PC-3 (cell line): ENCODE measurements at regions not wholly inside any gene's neighbourhood (a gene's known extent, or its start where the extent isn't known, plus 50 kb on each side); places are given as distances from the start of the nearest gene placed in this dataset.
A peak's percentile ranks its signal among the peaks of the same experiment; 100 is the strongest.

Experiments used
- ATAC-seq: fragments of 200-7000 bp; cut with Tn5 transposase; 2 replicates; pipeline ENCODE4 v1.9.1; 2020; ENCODE audit warnings: mild to moderate bottlenecking, moderate library complexity
- BruUV-seq: library from RNA; stranded (reverse); fragments of 400-500 nt; replicated peaks from 2 replicates; lab custom pipeline; 2021; lab: Mats Ljungman, UMichigan
- CTCF ChIA-PET: fragments of 300-600 bp; sonication (Branson Sonifier 250); formaldehyde crosslinking; loops from one replicate; lab custom pipeline; 2022; ENCODE audit warnings: antibody characterized with exemption; lab: Charles Lee
- POLR2A ChIA-PET: fragments of 300-600 bp; sonication (Branson Sonifier 250); formaldehyde crosslinking; loops from one replicate; lab custom pipeline; 2022; ENCODE audit warnings: antibody characterized with exemption; ENCODE audit not compliant: unreplicated experiment; lab: Charles Lee
- DNase-seq: peaks from one replicate; pipeline ENCODE4 v3.0.0-alpha.2; 2015
- H2AFZ ChIP-seq: fragments of 300-600 bp; sonication (generic); 2 replicates; pipeline ENCODE4 v1.6.0; 2016; ENCODE audit warnings: antibody characterized with exemption, low read length
- H3F3A ChIP-seq: fragments of 300-600 bp; sonication (generic); one replicate; pipeline ENCODE4 v1.6.0; 2017; ENCODE audit warnings: antibody characterized with exemption, low read length, control low read depth, mild to moderate bottlenecking; ENCODE audit not compliant: unreplicated experiment
- H3K27ac ChIP-seq: fragments of 300-600 bp; sonication (generic); 2 replicates; pipeline ENCODE4 v1.5.1; 2016; ENCODE audit warnings: mild to moderate bottlenecking, low read length
- H3K27me3 ChIP-seq: fragments of 300-600 bp; sonication (generic); 2 replicates; pipeline ENCODE4 v1.6.1; 2016; ENCODE audit warnings: low read length, mixed read lengths
- H3K36me3 ChIP-seq: fragments of 300-600 bp; sonication (generic); 2 replicates; pipeline ENCODE4 v1.6.1; 2016; ENCODE audit warnings: low read depth, mixed run types, low read length, mixed read lengths
- H3K4me1 ChIP-seq: fragments of 300-600 bp; sonication (generic); 2 replicates; pipeline ENCODE4 v1.5.1; 2016; ENCODE audit warnings: low read length; ENCODE audit not compliant: insufficient read depth
- H3K4me2 ChIP-seq: fragments of 300-600 bp; sonication (generic); 2 replicates; pipeline ENCODE4 v1.6.0; 2016; ENCODE audit warnings: low read length
- H3K4me3 ChIP-seq: fragments of 300-600 bp; sonication (generic); 2 replicates; pipeline ENCODE4 v1.5.1; 2016; ENCODE audit warnings: mild to moderate bottlenecking, low read length, mixed read lengths
- H3K79me2 ChIP-seq: fragments of 300-600 bp; sonication (generic); 2 replicates; pipeline ENCODE4 v1.6.1; 2017; ENCODE audit warnings: low read length, mixed read lengths
- H3K9ac ChIP-seq: fragments of 300-600 bp; sonication (generic); 2 replicates; pipeline ENCODE4 v1.6.0; 2016; ENCODE audit warnings: mild to moderate bottlenecking, low read length
- H3K9me2 ChIP-seq: fragments of 300-600 bp; sonication (generic); replicated peaks from 2 replicates; pipeline ENCODE4 v1.6.1; 2016; ENCODE audit warnings: mixed run types, low read length, mixed read lengths
- H3K9me3 ChIP-seq: fragments of 300-600 bp; sonication (generic); 2 replicates; pipeline ENCODE4 v1.6.1; 2016; ENCODE audit warnings: low read length, mixed read lengths
- H4K20me1 ChIP-seq: fragments of 300-600 bp; sonication (generic); 2 replicates; pipeline ENCODE4 v1.6.1; 2016; ENCODE audit warnings: low read length, mixed read lengths
- CTCF ChIP-seq: fragments of 300-600 bp; sonication (generic); conservative IDR thresholded peaks from 2 replicates; pipeline ENCODE4 v1.5.1; 2017; ENCODE audit warnings: antibody characterized with exemption, low read depth, mild to moderate bottlenecking, low read length
- EZH2 ChIP-seq: fragments of 300-600 bp; sonication (generic); IDR thresholded peaks from one replicate; pipeline ENCODE4 v1.6.1; 2017; ENCODE audit warnings: antibody characterized with exemption, mild to moderate bottlenecking, low read length; ENCODE audit not compliant: unreplicated experiment
- EZH2phosphoT487 ChIP-seq: fragments of 300-600 bp; sonication (generic); IDR thresholded peaks from 2 replicates; pipeline ENCODE4 v1.6.1; 2018; ENCODE audit warnings: mild to moderate bottlenecking, antibody characterized with exemption, low read length, borderline replicate concordance
- intact Hi-C: fragments of 100-400 bp; cut with micrococcal nuclease; formaldehyde crosslinking; loops from 2 replicates; pipeline ENCODE4 v1.9.0; 2023

GRCh38 chr16:86819533-86819892, 241.2 kb downstream of the FOXL1 start:
- POLR2A ChIA-PET, result no interaction called here
- no peak for ATAC-seq
- no TSS peak for BruUV-seq
- TF ChIP-seq CTCF (peak; percentile 28; the same call in 1 of the 2 replicates), EZH2 (no peak), EZH2phosphoT487 (no peak)
- Histone ChIP-seq H3K79me2 (no peaks in the 10 kb centered on the region), H3K4me1 (peaks cover 39% of the 10 kb centered on the region), H3K9me2 (no peaks in the 10 kb centered on the region), H3K27ac (no peak overlapping the region), H3K27me3 (no peaks in the 10 kb centered on the region), H3K9me3 (no peaks in the 10 kb centered on the region), H3K9ac (no peak overlapping the region), H3K4me2 (peak overlapping the region; percentile 5), H4K20me1 (no peaks in the 10 kb centered on the region), H2AFZ (no peak overlapping the region), H3K4me3 (no peak overlapping the region), H3K36me3 (no peaks in the 10 kb centered on the region), H3F3A (peaks cover 5% of the 10 kb centered on the region)
- peak; percentile 8 for DNase-seq
- CTCF ChIA-PET, result no interaction called here
- intact Hi-C loops, result no loop called here

GRCh38 chr16:86821895-86822294, 243.5 kb downstream of the FOXL1 start:
- intact Hi-C loops, result loop anchor here (2.0 to 5.0 kb wide), 2 partner anchors 187 to 245 kb away; partner anchors contain the start of gene FOXL1
- no peak overlapping the region for H2AFZ ChIP-seq
- H3K4me3 ChIP-seq, result no peak overlapping the region
- H3K9me2 ChIP-seq, result no peaks in the 10 kb centered on the region
- peak overlapping the region; percentile 81; the same call in 1 of the 2 replicates for H3K9ac ChIP-seq
- no TSS peak for BruUV-seq
- no peaks in the 10 kb centered on the region for H3K79me2 ChIP-seq
- ChIA-PET POLR2A (no interaction called here), CTCF (interaction anchor here (0.6 kb wide), 3 partner anchors 131 to 346 kb away, joined by 3 to 10 read pairs (median 6); no protein-coding TSS in a partner anchor)
- H4K20me1 ChIP-seq, result no peaks in the 10 kb centered on the region
- no peak for ATAC-seq
- DNase-seq, result peak; percentile 65
- no peaks in the 10 kb centered on the region for H3K27me3 ChIP-seq
- H3K36me3 ChIP-seq, result no peaks in the 10 kb centered on the region
- H3K4me1 ChIP-seq, result peaks cover 53% of the 10 kb centered on the region
- no peaks in the 10 kb centered on the region for H3K9me3 ChIP-seq
- H3K27ac ChIP-seq, result peak overlapping the region; percentile 98
- TF ChIP-seq CTCF (no peak), EZH2phosphoT487 (no peak), EZH2 (no peak)
- H3K4me2 ChIP-seq, result peak overlapping the region; percentile 74; the same call in 1 of the 2 replicates
- peaks cover 5% of the 10 kb centered on the region for H3F3A ChIP-seq

- Histone ChIP-seq H3K4me3 (peak overlapping the region; percentile 10; the same call in 1 of the 2 replicates), H3K79me2 (no peaks in the 10 kb centered on the region), H3K9ac (peak overlapping the region; percentile 81), H4K20me1 (no peaks in the 10 kb centered on the region), H3K4me2 (peak overlapping the region; percentile 74), H3F3A (peaks cover 5% of the 10 kb centered on the region), H3K9me2 (no peaks in the 10 kb centered on the region), H3K27me3 (no peaks in the 10 kb centered on the region), H2AFZ (no peak overlapping the region), H3K4me1 (peaks cover 63% of the 10 kb centered on the region), H3K27ac (peak overlapping the region; percentile 98), H3K36me3 (no peaks in the 10 kb centered on the region), H3K9me3 (no peaks in the 10 kb centered on the region)
- peak; percentile 18 for ATAC-seq
- BruUV-seq, result no TSS peak
- ChIA-PET POLR2A (no interaction called here), CTCF (no interaction called here)
- peak; percentile 32 for DNase-seq
- intact Hi-C loops, result loop anchor here (2.0 to 5.0 kb wide), 2 partner anchors 188 to 246 kb away; partner anchors contain the start of gene FOXL1
- TF ChIP-seq EZH2 (no peak), CTCF (no peak), EZH2phosphoT487 (no peak)
These were observed 244.8 kb downstream of the FOXL1 start for GRCh38 chr16:86823125-86823524.
